Right lobe of liver (tissue), 4 donors: ENCODE measurements at regions not wholly inside any gene's neighbourhood (a gene's known extent, or its start where the extent isn't known, plus 50 kb on each side); places are given as distances from the start of the nearest gene placed in this dataset.

Source experiments
- POLR2A ChIP-seq: fragments of 450-650 bp; IDR thresholded peaks from one replicate; pipeline ENCODE4 v1.6.1; 2017; ENCODE audit warnings: antibody characterized with exemption, mild to moderate bottlenecking
- TF ChIP-seq, protein P1 (sequence below), 4 donors: fragments of 200-600 bp in 3 of 4; fragments of 450-650 bp in 1 of 4; IDR thresholded peaks; one replicate each; pipeline versions ENCODE4 v1.5.1 to v1.8.0; 2016 to 2022; ENCODE audit warnings: antibody characterized with exemption in 4 of 4, mild to moderate bottlenecking in 2 of 4
- donor health status: DM: no; HTN: no; CAD: no.
- donor health status: DM: no; HTN: no; CAD: no.
- donor health status: DM: no; HTN: yes; CAD: no.

GRCh38 chr11:71311928-71312510 is 59.6 kb upstream of the SHANK2 start:
- TF ChIP-seq, protein P1, sequence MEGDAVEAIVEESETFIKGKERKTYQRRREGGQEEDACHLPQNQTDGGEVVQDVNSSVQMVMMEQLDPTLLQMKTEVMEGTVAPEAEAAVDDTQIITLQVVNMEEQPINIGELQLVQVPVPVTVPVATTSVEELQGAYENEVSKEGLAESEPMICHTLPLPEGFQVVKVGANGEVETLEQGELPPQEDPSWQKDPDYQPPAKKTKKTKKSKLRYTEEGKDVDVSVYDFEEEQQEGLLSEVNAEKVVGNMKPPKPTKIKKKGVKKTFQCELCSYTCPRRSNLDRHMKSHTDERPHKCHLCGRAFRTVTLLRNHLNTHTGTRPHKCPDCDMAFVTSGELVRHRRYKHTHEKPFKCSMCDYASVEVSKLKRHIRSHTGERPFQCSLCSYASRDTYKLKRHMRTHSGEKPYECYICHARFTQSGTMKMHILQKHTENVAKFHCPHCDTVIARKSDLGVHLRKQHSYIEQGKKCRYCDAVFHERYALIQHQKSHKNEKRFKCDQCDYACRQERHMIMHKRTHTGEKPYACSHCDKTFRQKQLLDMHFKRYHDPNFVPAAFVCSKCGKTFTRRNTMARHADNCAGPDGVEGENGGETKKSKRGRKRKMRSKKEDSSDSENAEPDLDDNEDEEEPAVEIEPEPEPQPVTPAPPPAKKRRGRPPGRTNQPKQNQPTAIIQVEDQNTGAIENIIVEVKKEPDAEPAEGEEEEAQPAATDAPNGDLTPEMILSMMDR (IDR thresholded peaks at IDR 0.05): no peak
- TF ChIP-seq POLR2A: no peak
